ENCODE measurements at regions not wholly inside any gene's neighbourhood (a gene's known extent, or its start where the extent isn't known, plus 50 kb on each side); places are given as distances from the start of the nearest gene placed in this dataset.

GRCh38 chr4:179941911-179942310 is 2301.3 kb upstream of the TENM3 start:
- H3K9me3 ChIP-seq (ENCODE audit: control insufficient read depth, low read length): no peaks in the 10 kb centered on the region
- no peaks in the 10 kb centered on the region for H3K4me1 ChIP-seq (ENCODE audit: control insufficient read depth, insufficient read depth, low read length)
- H3K27ac ChIP-seq (ENCODE audit: low read length): no peak overlapping the region
- ATAC-seq: no peak
- intact Hi-C loops (cut with DNase I): no loop called here
- H3K27me3 ChIP-seq (ENCODE audit: control insufficient read depth, insufficient read depth): no peaks in the 10 kb centered on the region
- DNase-seq: no peak
- H3K4me3 ChIP-seq (ENCODE audit: low read length): no peak overlapping the region

- ATAC-seq (no peak), DNase-seq (no peak)
- Histone ChIP-seq H3K4me3 (ENCODE audit: low read length) (no peak overlapping the region), H3K9me3 (ENCODE audit: control insufficient read depth, low read length) (no peaks in the 10 kb centered on the region), H3K4me1 (ENCODE audit: control insufficient read depth, insufficient read depth, low read length) (no peaks in the 10 kb centered on the region), H3K27ac (ENCODE audit: low read length) (no peak overlapping the region), H3K27me3 (ENCODE audit: control insufficient read depth, insufficient read depth) (no peaks in the 10 kb centered on the region)
- intact Hi-C loops (cut with DNase I): no loop called here
- WGBS: 59% methylated on average over 7 of the region's 7 CpGs
Observed at GRCh38 chr4:179976777-179977176, 2266.4 kb upstream of the TENM3 start.

GRCh38 chr4:179977378-179977777 is 2265.8 kb upstream of the TENM3 start:
- Histone ChIP-seq H3K27me3 (ENCODE audit: control insufficient read depth, insufficient read depth) (no peaks in the 10 kb centered on the region), H3K4me3 (ENCODE audit: low read length) (no peak overlapping the region), H3K4me1 (ENCODE audit: control insufficient read depth, insufficient read depth, low read length) (no peaks in the 10 kb centered on the region), H3K27ac (ENCODE audit: low read length) (no peak overlapping the region), H3K9me3 (ENCODE audit: control insufficient read depth, low read length) (no peaks in the 10 kb centered on the region)
- DNase-seq (no peak), ATAC-seq (no peak)
- intact Hi-C loops (cut with DNase I): no loop called here

GRCh38 chr4:179981161-179981560 is 2262.0 kb upstream of the TENM3 start:
- Histone ChIP-seq H3K9me3 (ENCODE audit: control insufficient read depth, low read length) (no peaks in the 10 kb centered on the region), H3K27me3 (ENCODE audit: control insufficient read depth, insufficient read depth) (no peaks in the 10 kb centered on the region), H3K4me1 (ENCODE audit: control insufficient read depth, insufficient read depth, low read length) (no peaks in the 10 kb centered on the region), H3K4me3 (ENCODE audit: low read length) (no peak overlapping the region), H3K27ac (ENCODE audit: low read length) (no peak overlapping the region)
- intact Hi-C loops (cut with DNase I): no loop called here
- DNase-seq: no peak
- ATAC-seq: no peak

GRCh38 chr4:179989975-179990374 is 2253.2 kb upstream of the TENM3 start:
- intact Hi-C loops (cut with DNase I): no loop called here
- H3K27ac ChIP-seq (ENCODE audit: low read length): no peak overlapping the region
- H3K4me1 ChIP-seq (ENCODE audit: control insufficient read depth, insufficient read depth, low read length): no peaks in the 10 kb centered on the region
- no peak for DNase-seq
- 77% methylated on average over 4 of the region's 4 CpGs for WGBS
- ATAC-seq: no peak
- no peak overlapping the region for H3K4me3 ChIP-seq (ENCODE audit: low read length)
- H3K27me3 ChIP-seq (ENCODE audit: control insufficient read depth, insufficient read depth): no peaks in the 10 kb centered on the region
- no peaks in the 10 kb centered on the region for H3K9me3 ChIP-seq (ENCODE audit: control insufficient read depth, low read length)

- intact Hi-C loops (cut with DNase I): no loop called here
- H3K4me3 ChIP-seq (ENCODE audit: low read length): no peak overlapping the region
- 75% methylated on average over 2 of the region's 2 CpGs for WGBS
Observed at GRCh38 chr4:180009316-180009715, 2233.9 kb upstream of the TENM3 start.

GRCh38 chr4:180028682-180029081 is 2214.5 kb upstream of the TENM3 start:
- no peaks in the 10 kb centered on the region for H3K4me1 ChIP-seq (ENCODE audit: control insufficient read depth, insufficient read depth, low read length)
- H3K4me3 ChIP-seq (ENCODE audit: low read length): no peak overlapping the region
- no peaks in the 10 kb centered on the region for H3K9me3 ChIP-seq (ENCODE audit: control insufficient read depth, low read length)
- peak in 1 of 3 donors; percentile 57 for DNase-seq
- H3K27me3 ChIP-seq (ENCODE audit: control insufficient read depth, insufficient read depth): no peaks in the 10 kb centered on the region
- intact Hi-C loops (cut with DNase I): no loop called here
- H3K27ac ChIP-seq (ENCODE audit: low read length): no peak overlapping the region
- no peak for ATAC-seq
- WGBS: 46% methylated on average over 8 of the region's 8 CpGs

More at GRCh38 chr4:180009316-180009715, 2233.9 kb upstream of the TENM3 start:
- H3K27me3 ChIP-seq (ENCODE audit: control insufficient read depth, insufficient read depth): no peaks in the 10 kb centered on the region
- ATAC-seq: no peak
- DNase-seq: no peak
- no peaks in the 10 kb centered on the region for H3K4me1 ChIP-seq (ENCODE audit: control insufficient read depth, insufficient read depth, low read length)
- H3K27ac ChIP-seq (ENCODE audit: low read length): no peak overlapping the region
- H3K9me3 ChIP-seq (ENCODE audit: control insufficient read depth, low read length): no peaks in the 10 kb centered on the region

- WGBS: 68% methylated on average over 1 of the region's 1 CpG
- Histone ChIP-seq H3K9me3 (ENCODE audit: control insufficient read depth, low read length) (no peaks in the 10 kb centered on the region), H3K4me1 (ENCODE audit: control insufficient read depth, insufficient read depth, low read length) (no peaks in the 10 kb centered on the region), H3K27ac (ENCODE audit: low read length) (no peak overlapping the region), H3K27me3 (ENCODE audit: control insufficient read depth, insufficient read depth) (no peaks in the 10 kb centered on the region), H3K4me3 (ENCODE audit: low read length) (no peak overlapping the region)
- ATAC-seq (no peak), DNase-seq (no peak)
- intact Hi-C loops (cut with DNase I): no loop called here
Observed at GRCh38 chr4:180031330-180031729, 2211.9 kb upstream of the TENM3 start.

- Histone ChIP-seq H3K27ac (ENCODE audit: low read length) (no peak overlapping the region), H3K4me3 (ENCODE audit: low read length) (no peak overlapping the region), H3K9me3 (ENCODE audit: control insufficient read depth, low read length) (no peaks in the 10 kb centered on the region), H3K27me3 (ENCODE audit: control insufficient read depth, insufficient read depth) (no peaks in the 10 kb centered on the region), H3K4me1 (ENCODE audit: control insufficient read depth, insufficient read depth, low read length) (no peaks in the 10 kb centered on the region)
- DNase-seq: no peak
- WGBS: 81% methylated on average over 1 of the region's 1 CpG
- intact Hi-C loops (cut with DNase I): no loop called here
- ATAC-seq: no peak
Observed at GRCh38 chr4:180041576-180041975, 2201.6 kb upstream of the TENM3 start.

GRCh38 chr4:180052629-180053028 is 2190.6 kb upstream of the TENM3 start:
- H3K4me3 ChIP-seq (ENCODE audit: low read length): no peak overlapping the region

GRCh38 chr4:180054291-180054690 is 2188.9 kb upstream of the TENM3 start:
- ATAC-seq (no peak), DNase-seq (no peak)
- intact Hi-C loops (cut with DNase I): no loop called here
- WGBS: 57% methylated on average over 4 of the region's 4 CpGs
- no peak overlapping the region for H3K4me3 ChIP-seq (ENCODE audit: low read length)
- H3K27ac ChIP-seq (ENCODE audit: low read length): no peak overlapping the region
- no peaks in the 10 kb centered on the region for H3K9me3 ChIP-seq (ENCODE audit: control insufficient read depth, low read length)
- H3K4me1 ChIP-seq (ENCODE audit: control insufficient read depth, insufficient read depth, low read length): no peaks in the 10 kb centered on the region
- no peaks in the 10 kb centered on the region for H3K27me3 ChIP-seq (ENCODE audit: control insufficient read depth, insufficient read depth)

More at GRCh38 chr4:180052629-180053028, 2190.6 kb upstream of the TENM3 start:
- no peaks in the 10 kb centered on the region for H3K9me3 ChIP-seq (ENCODE audit: control insufficient read depth, low read length)
- intact Hi-C loops (cut with DNase I): no loop called here
- no peaks in the 10 kb centered on the region for H3K27me3 ChIP-seq (ENCODE audit: control insufficient read depth, insufficient read depth)
- WGBS: 57% methylated on average over 7 of the region's 7 CpGs
- H3K4me1 ChIP-seq (ENCODE audit: control insufficient read depth, insufficient read depth, low read length): no peaks in the 10 kb centered on the region
- DNase-seq: no peak
- H3K27ac ChIP-seq (ENCODE audit: low read length): no peak overlapping the region
- ATAC-seq: no peak

GRCh38 chr4:180057299-180057721 is 2185.9 kb upstream of the TENM3 start:
- DNase-seq (no peak), ATAC-seq (no peak)
- H3K9me3 ChIP-seq (ENCODE audit: control insufficient read depth, low read length): no peaks in the 10 kb centered on the region
- intact Hi-C loops (cut with DNase I): no loop called here
- H3K27ac ChIP-seq (ENCODE audit: low read length): no peak overlapping the region
- no peak overlapping the region for H3K4me3 ChIP-seq (ENCODE audit: low read length)
- peaks cover 2% of the 10 kb centered on the region for H3K27me3 ChIP-seq (ENCODE audit: control insufficient read depth, insufficient read depth)
- WGBS: 9% methylated on average over 8 of the region's 8 CpGs
- H3K4me1 ChIP-seq (ENCODE audit: control insufficient read depth, insufficient read depth, low read length): no peaks in the 10 kb centered on the region
